Sigmoid colon (tissue), 4 donors: ENCODE measurements at regions not wholly inside any gene's neighbourhood (a gene's known extent, or its start where the extent isn't known, plus 50 kb on each side); places are given as distances from the start of the nearest gene placed in this dataset.

Source experiments
- CTCF ChIP-seq, 4 experiments: fragments of 450-650 bp in 3 of 4; fragments of 200-600 bp in 1 of 4; IDR thresholded peaks; one replicate each; pipeline ENCODE4 v1.5.1; 2016 to 2019; ENCODE audit warnings: antibody characterized with exemption in 4 of 4, mild to moderate bottlenecking in 3 of 4, moderate library complexity in 2 of 4
- EP300 ChIP-seq, 4 donors: sonication (generic); formaldehyde crosslinking; IDR thresholded peaks; one replicate each; pipeline ENCODE4 v1.6.1; 2017; ENCODE audit warnings: antibody characterized with exemption in 4 of 4

GRCh38 chr7:46357851-46358250, 436.8 kb upstream of the IGFBP3 start:
- TF ChIP-seq CTCF (IDR thresholded peaks at IDR 0.05), result no peak
- no peak for TF ChIP-seq EP300 (IDR thresholded peaks at IDR 0.05)
